ENCODE measurements at regions not wholly inside any gene's neighbourhood (a gene's known extent, or its start where the extent isn't known, plus 50 kb on each side); places are given as distances from the start of the nearest gene placed in this dataset.
A peak's percentile ranks its signal among the peaks of the same experiment; 100 is the strongest.

GRCh38 chr7:131625817-131626372 lies 69.5 kb upstream of the PODXL start:
- TF ChIP-seq, protein P1, sequence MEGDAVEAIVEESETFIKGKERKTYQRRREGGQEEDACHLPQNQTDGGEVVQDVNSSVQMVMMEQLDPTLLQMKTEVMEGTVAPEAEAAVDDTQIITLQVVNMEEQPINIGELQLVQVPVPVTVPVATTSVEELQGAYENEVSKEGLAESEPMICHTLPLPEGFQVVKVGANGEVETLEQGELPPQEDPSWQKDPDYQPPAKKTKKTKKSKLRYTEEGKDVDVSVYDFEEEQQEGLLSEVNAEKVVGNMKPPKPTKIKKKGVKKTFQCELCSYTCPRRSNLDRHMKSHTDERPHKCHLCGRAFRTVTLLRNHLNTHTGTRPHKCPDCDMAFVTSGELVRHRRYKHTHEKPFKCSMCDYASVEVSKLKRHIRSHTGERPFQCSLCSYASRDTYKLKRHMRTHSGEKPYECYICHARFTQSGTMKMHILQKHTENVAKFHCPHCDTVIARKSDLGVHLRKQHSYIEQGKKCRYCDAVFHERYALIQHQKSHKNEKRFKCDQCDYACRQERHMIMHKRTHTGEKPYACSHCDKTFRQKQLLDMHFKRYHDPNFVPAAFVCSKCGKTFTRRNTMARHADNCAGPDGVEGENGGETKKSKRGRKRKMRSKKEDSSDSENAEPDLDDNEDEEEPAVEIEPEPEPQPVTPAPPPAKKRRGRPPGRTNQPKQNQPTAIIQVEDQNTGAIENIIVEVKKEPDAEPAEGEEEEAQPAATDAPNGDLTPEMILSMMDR (IDR thresholded peaks at IDR 0.05; ENCODE audit: extremely low read depth in 1 of 2, insufficient read depth in 1 of 2, low read depth in 1 of 2, low read length in 2 of 2), result no peak
- TF ChIP-seq EZH2 (IDR thresholded peaks at IDR 0.05; ENCODE audit: borderline replicate concordance, low read depth, low read length, severe bottlenecking), result no peak
- TF ChIP-seq MAX (IDR thresholded peaks at IDR 0.05; ENCODE audit: insufficient read depth, insufficient read length), result no peak
- no peak for TF ChIP-seq POLR2A (IDR thresholded peaks at IDR 0.05; ENCODE audit: low read depth, low read length)
- TF ChIP-seq POLR2AphosphoS5 (IDR thresholded peaks at IDR 0.05; ENCODE audit: insufficient read depth, low read depth, low read length), result peak; percentile 70
- no peak for TF ChIP-seq MYC (IDR thresholded peaks at IDR 0.05; ENCODE audit: low read depth, low read length)
- TF ChIP-seq FOS (IDR thresholded peaks at IDR 0.05; ENCODE audit: borderline replicate concordance, insufficient read depth, low read length), result peak; percentile 90
- no peak for TF ChIP-seq JUN (IDR thresholded peaks at IDR 0.05; ENCODE audit: borderline replicate concordance, insufficient read depth, insufficient read length, low read depth)
